NCI-H1092 treated with DMSO at 0.1 percent for 48 hours (cell line): ENCODE measurements at regions not wholly inside any gene's neighbourhood (a gene's known extent, or its start where the extent isn't known, plus 50 kb on each side); places are given as distances from the start of the nearest gene placed in this dataset.
"Not testable (repeated sequence)": the region's sequence is repeated elsewhere in the genome, so short reads cannot be mapped to it uniquely, and the experiment has no call there.

Experiments
- DNase-seq: peaks from one replicate; lab custom pipeline; 2025; lab: John Stamatoyannopoulos, UW

GRCh38 chr9:26240020-26240419 is 561.8 kb upstream of the TUSC1 start:
- no peak for DNase-seq

- no peak for DNase-seq
Measured at GRCh38 chr9:26237256-26237655, 559.0 kb upstream of the TUSC1 start.

- no peak for DNase-seq
Measured at GRCh38 chr9:26234865-26235264, 556.6 kb upstream of the TUSC1 start.

GRCh38 chr9:26231391-26231790 is 553.1 kb upstream of the TUSC1 start:
- no peak for DNase-seq

GRCh38 chr9:26229324-26230054 is 551.2 kb upstream of the TUSC1 start:
- DNase-seq, result no peak

- no peak for DNase-seq
Measured at GRCh38 chr9:26228273-26228672, 550.0 kb upstream of the TUSC1 start.

GRCh38 chr9:26221290-26221689 is 543.0 kb upstream of the TUSC1 start:
- no peak for DNase-seq

GRCh38 chr9:26220367-26220766 is 542.1 kb upstream of the TUSC1 start:
- no peak for DNase-seq

GRCh38 chr9:26219961-26220360 is 541.7 kb upstream of the TUSC1 start:
- DNase-seq, result no peak

GRCh38 chr9:26216702-26217101 is 538.5 kb upstream of the TUSC1 start:
- DNase-seq, result no peak

GRCh38 chr9:26214713-26215444 is 536.6 kb upstream of the TUSC1 start:
- DNase-seq, result not testable (repeated sequence)

- no peak for DNase-seq
Measured at GRCh38 chr9:26210338-26210851, 532.2 kb upstream of the TUSC1 start.

GRCh38 chr9:26205261-26205660 is 527.0 kb upstream of the TUSC1 start:
- DNase-seq, result no peak

- DNase-seq, result no peak
Measured at GRCh38 chr9:26193237-26193636, 515.0 kb upstream of the TUSC1 start.

GRCh38 chr9:26191711-26192110 is 513.5 kb upstream of the TUSC1 start:
- DNase-seq, result no peak

GRCh38 chr9:26181836-26182235 is 503.6 kb upstream of the TUSC1 start:
- DNase-seq, result no peak

GRCh38 chr9:26176628-26177027 is 498.4 kb upstream of the TUSC1 start:
- DNase-seq, result no peak

GRCh38 chr9:26175264-26175663 is 497.0 kb upstream of the TUSC1 start:
- DNase-seq, result no peak

- DNase-seq, result no peak
Measured at GRCh38 chr9:26172301-26172700, 494.1 kb upstream of the TUSC1 start.

GRCh38 chr9:26171691-26172090 is 493.4 kb upstream of the TUSC1 start:
- no peak for DNase-seq

GRCh38 chr9:26170190-26170589 is 491.9 kb upstream of the TUSC1 start:
- DNase-seq, result no peak

- no peak for DNase-seq
Measured at GRCh38 chr9:26169708-26170107, 491.5 kb upstream of the TUSC1 start.

GRCh38 chr9:26166537-26166936 is 488.3 kb upstream of the TUSC1 start:
- DNase-seq, result no peak
